ENCODE measurements at regions not wholly inside any gene's neighbourhood (a gene's known extent, or its start where the extent isn't known, plus 50 kb on each side); places are given as distances from the start of the nearest gene placed in this dataset.

DNA sequence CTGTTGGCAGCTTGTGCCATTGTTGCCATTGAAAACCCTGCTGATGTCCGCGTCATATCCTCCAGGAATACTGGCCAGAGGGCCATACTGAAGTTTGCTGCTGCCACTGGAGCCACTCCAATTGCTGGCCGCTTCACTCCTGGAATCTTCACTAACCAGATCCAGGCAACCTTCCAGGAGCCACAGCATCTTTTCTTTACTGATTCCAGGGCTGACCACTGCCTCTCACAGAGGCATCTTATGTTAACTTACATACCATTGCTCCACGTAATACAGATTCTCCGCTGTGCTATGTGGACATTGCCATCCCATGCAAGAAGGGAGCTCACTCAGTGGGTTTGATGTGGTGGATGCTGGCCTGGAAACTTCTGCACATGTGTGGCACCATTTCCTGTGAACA, 221.8 kb upstream of the FAM83B start:
- Mint-ChIP-seq H3K9me3 (peaks cover 0 to 5% (median 0%) of the 10 kb centered on the region in 7 donors), H3K27ac (peak overlapping the region in 1 of 6 donors; percentile 70), H3K4me1 (no peaks in the 10 kb centered on the region), H3K27me3 (no peaks in the 10 kb centered on the region), H3K36me3 (no peaks in the 10 kb centered on the region), H3K4me3 (no peak overlapping the region)
- DNase-seq (no peak), ATAC-seq (ENCODE audit: low read depth in 2 of 2) (no peak)

GRCh38 chr6:54629131-54629530, 217.4 kb upstream of the FAM83B start:
- H3K36me3 Mint-ChIP-seq: no peaks in the 10 kb centered on the region
- ATAC-seq (ENCODE audit: low read depth in 2 of 2) (no peak), DNase-seq (no peak)
- no peak overlapping the region for H3K27ac Mint-ChIP-seq
- H3K27me3 Mint-ChIP-seq: no peaks in the 10 kb centered on the region
- H3K4me1 Mint-ChIP-seq: no peaks in the 10 kb centered on the region
- peaks cover 0 to 5% (median 0%) of the 10 kb centered on the region in 7 donors for H3K9me3 Mint-ChIP-seq
- H3K4me3 Mint-ChIP-seq: no peak overlapping the region

DNA sequence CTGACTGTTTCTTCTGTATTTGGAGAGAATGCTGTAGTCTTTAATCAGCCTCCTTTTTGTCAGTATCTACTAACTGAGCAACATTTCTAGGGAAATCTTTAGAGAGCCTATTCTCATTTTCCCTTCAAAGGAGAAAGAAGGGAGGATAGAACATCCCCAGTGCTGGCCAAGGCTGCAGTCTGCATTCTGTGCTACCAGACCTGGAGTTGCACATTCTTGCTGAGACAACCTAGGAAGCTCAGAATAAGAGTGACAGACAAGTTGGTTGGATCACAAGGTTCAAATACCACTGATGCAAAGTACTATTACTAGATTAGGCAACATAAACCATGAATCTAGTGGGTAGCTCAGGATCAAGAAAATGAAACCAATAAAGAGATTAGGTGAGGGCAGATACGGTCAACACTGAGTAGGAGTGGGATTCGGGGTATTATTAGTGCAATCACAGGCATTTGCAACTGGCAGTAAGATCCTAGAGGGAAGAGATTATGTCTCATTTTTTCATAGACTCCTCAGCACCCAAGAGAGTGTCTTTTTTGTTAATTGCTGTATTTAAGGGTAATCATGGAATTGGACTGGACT, 213.5 kb upstream of the FAM83B start:
- H3K4me1 Mint-ChIP-seq: no peaks in the 10 kb centered on the region
- no peak for ATAC-seq (ENCODE audit: low read depth in 2 of 2)
- no peaks in the 10 kb centered on the region for H3K36me3 Mint-ChIP-seq
- no peak for DNase-seq
- peaks cover 0 to 4% (median 0%) of the 10 kb centered on the region in 7 donors for H3K9me3 Mint-ChIP-seq
- no peak overlapping the region for H3K4me3 Mint-ChIP-seq
- no peak overlapping the region for H3K27ac Mint-ChIP-seq
- H3K27me3 Mint-ChIP-seq: no peaks in the 10 kb centered on the region

DNA sequence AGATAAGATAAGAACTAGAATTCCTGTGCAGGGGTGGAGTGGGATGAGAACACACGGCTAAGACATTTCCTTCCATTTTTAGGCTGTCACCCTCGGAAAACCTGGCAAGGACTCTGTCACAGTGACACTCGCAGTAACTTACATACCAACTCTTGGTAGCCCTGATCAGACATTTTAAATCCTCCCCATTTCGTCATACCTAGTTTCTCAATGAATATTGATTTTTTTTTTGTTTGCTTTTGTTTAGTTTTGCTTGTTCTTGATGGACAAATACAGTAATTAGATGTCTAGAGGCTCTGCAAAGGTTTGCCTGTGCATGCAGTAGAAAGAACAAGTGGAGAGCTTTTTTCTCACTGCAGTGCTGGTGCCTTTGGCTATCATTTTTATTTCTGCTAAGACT, 213.0 kb upstream of the FAM83B start:
- Mint-ChIP-seq H3K27ac (no peak overlapping the region), H3K4me1 (no peaks in the 10 kb centered on the region), H3K4me3 (no peak overlapping the region), H3K9me3 (peaks cover 0 to 4% (median 0%) of the 10 kb centered on the region in 7 donors), H3K36me3 (no peaks in the 10 kb centered on the region), H3K27me3 (no peaks in the 10 kb centered on the region)
- DNase-seq (no peak), ATAC-seq (ENCODE audit: low read depth in 2 of 2) (no peak)

- no peak for ATAC-seq (ENCODE audit: low read depth in 2 of 2)
- Mint-ChIP-seq H3K4me3 (no peak overlapping the region), H3K36me3 (no peaks in the 10 kb centered on the region), H3K27ac (no peak overlapping the region), H3K9me3 (peaks cover 0 to 5% (median 2%) of the 10 kb centered on the region in 7 donors), H3K4me1 (no peaks in the 10 kb centered on the region), H3K27me3 (no peaks in the 10 kb centered on the region)
- DNase-seq: no peak
Observed at GRCh38 chr6:54640911-54641310, 205.7 kb upstream of the FAM83B start.

DNA sequence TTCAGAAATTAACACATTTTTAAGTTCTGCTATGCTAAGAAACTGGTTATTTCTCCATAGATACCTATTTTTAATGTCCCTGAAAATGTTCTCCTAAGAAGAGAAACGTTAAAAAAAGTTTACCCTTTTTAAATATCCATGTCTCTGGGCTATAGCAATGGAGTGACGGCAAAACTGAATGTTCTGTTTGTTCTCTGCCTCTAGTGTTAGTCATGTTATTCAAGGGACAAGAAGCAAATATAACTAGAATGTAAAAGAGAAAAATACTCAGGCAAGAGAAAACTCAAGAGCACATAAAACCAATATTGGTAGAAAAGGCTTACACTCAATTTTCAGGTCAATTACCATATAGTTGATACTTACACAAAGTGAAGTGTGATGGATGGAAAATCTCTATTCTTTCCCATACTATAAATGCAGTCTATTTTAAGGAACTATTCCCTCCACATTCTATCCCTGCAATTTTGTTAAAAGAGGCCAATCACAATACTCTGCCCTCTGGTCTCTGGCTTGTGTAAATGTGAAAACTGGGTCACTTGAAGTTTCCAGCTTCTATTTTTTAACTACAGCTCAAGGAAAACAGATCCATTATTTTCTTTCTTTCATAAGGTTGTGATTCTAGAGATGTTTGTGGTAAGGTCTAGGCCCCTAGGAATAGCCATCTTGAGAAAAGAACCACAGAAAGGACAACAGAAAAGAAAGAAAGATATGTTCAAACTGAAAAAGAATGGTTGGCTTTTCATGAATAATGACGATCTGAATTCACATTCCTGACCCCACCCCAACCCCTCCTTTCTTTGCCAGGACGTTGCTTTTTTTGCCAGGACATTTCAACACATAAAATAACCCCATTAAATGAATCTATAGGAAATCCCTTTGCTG, 200.3 kb upstream of the FAM83B start:
- Mint-ChIP-seq H3K27me3 (no peaks in the 10 kb centered on the region), H3K4me1 (no peaks in the 10 kb centered on the region), H3K9me3 (peaks cover 0 to 7% (median 0%) of the 10 kb centered on the region in 7 donors), H3K36me3 (no peaks in the 10 kb centered on the region), H3K4me3 (no peak overlapping the region), H3K27ac (no peak overlapping the region)
- no peak for DNase-seq
- no peak for ATAC-seq (ENCODE audit: low read depth in 2 of 2)

- no peaks in the 10 kb centered on the region for H3K27me3 Mint-ChIP-seq
Observed at GRCh38 chr6:54646951-54647664, 199.5 kb upstream of the FAM83B start.

GRCh38 chr6:54654381-54654780, 192.2 kb upstream of the FAM83B start:
- Mint-ChIP-seq H3K36me3 (no peaks in the 10 kb centered on the region), H3K27ac (no peak overlapping the region), H3K4me1 (no peaks in the 10 kb centered on the region), H3K9me3 (peaks cover 0 to 7% (median 0%) of the 10 kb centered on the region in 7 donors), H3K27me3 (no peaks in the 10 kb centered on the region), H3K4me3 (no peak overlapping the region)
- no peak for ATAC-seq (ENCODE audit: low read depth in 2 of 2)
- DNase-seq: no peak

More at GRCh38 chr6:54646951-54647664, 199.5 kb upstream of the FAM83B start:
- Mint-ChIP-seq H3K4me3 (peak overlapping the region in 1 of 8 donors; percentile 53), H3K27ac (no peak overlapping the region), H3K36me3 (no peaks in the 10 kb centered on the region), H3K4me1 (no peaks in the 10 kb centered on the region), H3K9me3 (peaks cover 0 to 7% (median 0%) of the 10 kb centered on the region in 7 donors)
- DNase-seq: no peak
- ATAC-seq (ENCODE audit: low read depth in 2 of 2): no peak

- DNase-seq: no peak
- Mint-ChIP-seq H3K9me3 (peaks cover 0 to 7% (median 0%) of the 10 kb centered on the region in 7 donors), H3K4me1 (no peaks in the 10 kb centered on the region), H3K27ac (no peak overlapping the region), H3K36me3 (no peaks in the 10 kb centered on the region), H3K4me3 (no peak overlapping the region), H3K27me3 (no peaks in the 10 kb centered on the region)
- ATAC-seq (ENCODE audit: low read depth in 2 of 2): no peak
Observed at GRCh38 chr6:54655162-54655561, 191.4 kb upstream of the FAM83B start.

DNA sequence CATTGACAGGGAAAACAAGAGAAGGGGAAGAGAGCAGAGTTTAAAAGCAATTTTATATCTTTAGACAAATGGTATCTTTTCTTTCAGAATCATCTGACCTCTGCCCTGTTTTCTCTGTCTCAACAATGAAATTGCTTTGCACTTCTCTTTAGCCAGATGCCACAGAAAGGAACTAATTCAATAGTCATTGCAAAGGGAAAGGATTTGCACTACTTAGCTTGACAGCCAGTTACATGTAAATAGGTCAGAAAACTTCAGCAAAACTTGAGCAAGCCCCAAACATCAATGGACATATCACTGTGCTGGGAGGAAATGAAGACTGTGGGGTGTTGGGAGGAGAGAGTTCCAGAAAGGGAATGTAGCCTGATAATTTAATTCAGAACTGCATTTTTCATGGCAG, 181.3 kb upstream of the FAM83B start:
- DNase-seq (no peak), ATAC-seq (ENCODE audit: low read depth in 2 of 2) (no peak)
- no peak overlapping the region for H3K4me3 Mint-ChIP-seq
- H3K27me3 Mint-ChIP-seq: no peaks in the 10 kb centered on the region
- no peak overlapping the region for H3K27ac Mint-ChIP-seq
- H3K36me3 Mint-ChIP-seq: peaks cover 0 to 5% of the 10 kb centered on the region in 2 donors
- H3K9me3 Mint-ChIP-seq: peaks cover 4 to 34% (median 10%) of the 10 kb centered on the region in 7 donors
- no peaks in the 10 kb centered on the region for H3K4me1 Mint-ChIP-seq

GRCh38 chr6:54680531-54680930, 166.0 kb upstream of the FAM83B start:
- DNase-seq (no peak), ATAC-seq (ENCODE audit: low read depth in 2 of 2) (no peak)
- Mint-ChIP-seq H3K9me3 (peaks cover 0 to 5% (median 0%) of the 10 kb centered on the region in 7 donors), H3K4me3 (no peak overlapping the region), H3K36me3 (no peaks in the 10 kb centered on the region), H3K27ac (no peak overlapping the region), H3K27me3 (no peaks in the 10 kb centered on the region), H3K4me1 (no peaks in the 10 kb centered on the region)

DNA sequence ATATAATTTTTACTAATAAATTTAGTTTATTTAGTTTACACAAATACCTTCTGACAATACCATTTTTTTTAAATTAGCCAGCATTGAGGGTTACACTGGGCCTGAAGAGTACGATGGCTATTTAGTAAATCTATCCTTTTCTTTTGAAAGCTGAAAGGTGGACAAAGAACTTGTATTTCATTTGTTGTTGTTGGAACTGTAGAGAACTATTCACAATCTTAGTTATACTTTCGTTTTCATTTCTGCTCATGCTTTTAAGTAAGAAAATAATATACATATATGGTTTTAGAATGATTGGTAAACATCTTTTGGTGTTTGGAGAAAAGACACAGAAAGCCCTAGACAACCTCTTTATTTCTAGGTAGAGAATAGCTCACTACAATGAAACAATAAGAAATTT, 165.3 kb upstream of the FAM83B start:
- H3K27ac Mint-ChIP-seq: no peak overlapping the region
- no peak for DNase-seq
- H3K9me3 Mint-ChIP-seq: peaks cover 0 to 5% (median 0%) of the 10 kb centered on the region in 7 donors
- no peaks in the 10 kb centered on the region for H3K27me3 Mint-ChIP-seq
- no peak for ATAC-seq (ENCODE audit: low read depth in 2 of 2)
- H3K36me3 Mint-ChIP-seq: no peaks in the 10 kb centered on the region
- no peak overlapping the region for H3K4me3 Mint-ChIP-seq
- no peaks in the 10 kb centered on the region for H3K4me1 Mint-ChIP-seq

GRCh38 chr6:54681987-54682386, 164.6 kb upstream of the FAM83B start:
- Mint-ChIP-seq H3K27me3 (no peaks in the 10 kb centered on the region), H3K36me3 (no peaks in the 10 kb centered on the region), H3K9me3 (peaks cover 0 to 5% (median 0%) of the 10 kb centered on the region in 7 donors), H3K27ac (no peak overlapping the region), H3K4me3 (no peak overlapping the region), H3K4me1 (no peaks in the 10 kb centered on the region)
- no peak for DNase-seq
- ATAC-seq (ENCODE audit: low read depth in 2 of 2): no peak

GRCh38 chr6:54689620-54690019, 157.0 kb upstream of the FAM83B start:
- no peak for ATAC-seq (ENCODE audit: low read depth in 2 of 2)
- no peaks in the 10 kb centered on the region for H3K36me3 Mint-ChIP-seq

More at GRCh38 chr6:54689620-54690019, 157.0 kb upstream of the FAM83B start:
- Mint-ChIP-seq H3K4me1 (no peaks in the 10 kb centered on the region), H3K27ac (no peak overlapping the region), H3K4me3 (no peak overlapping the region), H3K9me3 (peaks cover 0 to 7% (median 0%) of the 10 kb centered on the region in 7 donors), H3K27me3 (no peaks in the 10 kb centered on the region)
- no peak for DNase-seq

Data from naive B cell (primary cell).